Fibroblast of skin of left biceps (primary cell): ENCODE measurements at regions not wholly inside any gene's neighbourhood (a gene's known extent, or its start where the extent isn't known, plus 50 kb on each side); places are given as distances from the start of the nearest gene placed in this dataset.
A peak's percentile ranks its signal among the peaks of the same experiment; 100 is the strongest.

ENCODE experiments used
- DNase-seq, 2 experiments: peaks; one replicate each; pipeline ENCODE4 v3.0.0-alpha.2; 2013; ENCODE audit warnings: low read depth in 2 of 2

DNA sequence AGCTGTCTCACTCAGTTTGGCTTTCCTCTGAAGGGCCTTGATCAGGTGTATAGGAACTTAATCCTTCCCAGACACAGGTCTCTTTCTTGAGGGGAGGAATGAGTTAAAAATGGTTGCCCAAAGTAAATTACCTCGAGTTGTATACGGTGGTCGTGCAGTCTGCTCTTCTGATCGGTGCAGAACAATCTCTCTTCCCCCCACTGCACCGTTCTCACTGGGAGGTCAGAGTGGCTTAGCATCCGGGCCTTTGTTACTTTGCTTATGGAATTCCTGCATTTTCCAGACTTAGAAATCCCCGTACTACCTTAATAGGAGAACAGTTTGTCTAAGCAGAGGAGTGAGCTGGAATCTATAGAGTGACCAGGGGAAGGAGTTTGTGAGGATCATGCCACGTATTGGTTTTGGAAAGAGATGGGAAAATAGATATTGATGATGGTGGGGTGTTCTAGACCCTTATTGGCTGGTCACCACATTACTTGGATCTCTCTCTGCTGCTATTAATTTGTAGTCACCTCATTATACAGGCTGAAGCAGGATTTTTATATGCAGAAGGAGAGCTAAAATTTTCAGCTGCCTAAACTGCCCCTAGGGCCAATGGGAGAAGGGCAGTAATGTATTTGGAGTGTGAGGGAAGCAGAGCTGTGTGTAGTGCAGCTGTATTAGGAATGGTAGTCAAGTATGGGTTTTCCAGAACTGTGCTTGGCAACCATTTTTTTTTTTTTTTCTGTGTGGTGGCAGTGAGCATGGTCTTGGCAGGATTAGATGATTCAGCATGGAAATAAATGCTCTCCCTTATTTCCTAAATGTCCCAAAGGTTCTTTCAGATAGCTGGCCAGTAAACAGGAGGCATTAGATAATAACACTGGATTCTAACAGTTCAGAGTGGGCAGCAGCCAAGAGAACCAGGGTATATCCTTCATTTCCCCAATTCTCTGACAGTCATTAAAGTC is 81.5 kb downstream of the NDUFS5 start:
- no peak for DNase-seq

GRCh38 chr1:39109644-39110043 is 83.5 kb downstream of the NDUFS5 start:
- DNase-seq, result no peak

DNA sequence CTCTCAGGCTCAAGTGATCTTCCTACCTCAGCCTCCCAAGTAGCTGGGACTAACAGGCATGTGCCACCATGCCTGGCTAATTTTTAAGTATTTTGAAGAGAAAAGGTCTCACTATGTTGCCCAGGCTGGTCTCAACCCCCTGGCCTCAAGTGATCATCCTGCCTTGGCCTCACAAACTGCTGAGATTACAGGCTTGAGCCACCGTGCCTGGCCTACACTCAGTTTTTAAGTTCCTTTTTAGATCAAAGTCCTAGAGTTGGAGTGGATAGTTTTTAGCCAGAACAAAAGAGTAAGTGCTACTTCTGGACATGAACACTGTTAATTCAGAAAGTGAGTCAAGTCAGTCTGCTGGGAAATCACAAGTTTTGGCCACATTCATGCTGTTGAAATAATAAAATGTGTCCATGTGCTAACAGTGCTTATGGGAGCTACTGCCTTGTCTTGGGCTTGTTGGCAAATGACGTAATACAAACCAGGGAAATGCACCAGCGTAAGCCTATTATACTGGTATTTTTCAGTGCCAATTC is 84.2 kb downstream of the NDUFS5 start:
- DNase-seq, result peak in 1 of 2 experiments; percentile 56

GRCh38 chr1:39110882-39111281 is 84.7 kb downstream of the NDUFS5 start:
- peak in 1 of 2 experiments; percentile 50 for DNase-seq

- no peak for DNase-seq
These were observed 87.1 kb downstream of the NDUFS5 start for GRCh38 chr1:39113109-39113743.

GRCh38 chr1:39115271-39116110 is 89.0 kb upstream of the MACF1 start:
- no peak for DNase-seq

DNA sequence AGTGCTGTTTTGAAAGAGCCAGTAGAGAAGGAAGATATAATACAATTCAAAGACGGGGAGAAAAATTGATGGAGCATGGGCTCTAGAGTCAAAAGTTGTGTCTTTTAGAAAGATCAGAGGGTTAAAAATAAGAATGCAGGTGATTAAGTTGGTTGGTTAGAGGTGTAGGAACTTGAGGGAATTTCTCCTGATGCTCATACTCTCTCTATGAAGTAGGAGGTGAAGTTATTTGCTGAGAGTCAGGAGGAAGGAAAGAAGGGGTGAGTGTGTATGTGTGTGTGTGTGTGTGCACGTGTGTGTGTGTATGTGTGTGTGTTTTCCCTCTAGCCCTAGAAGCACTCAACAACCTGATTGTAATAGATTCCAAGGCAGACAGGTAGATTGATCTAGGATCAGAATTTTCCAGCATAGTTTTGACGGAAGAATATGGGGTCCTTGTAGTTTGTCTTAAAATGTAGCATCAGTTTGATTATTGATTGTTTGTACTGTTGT is 88.3 kb upstream of the MACF1 start:
- DNase-seq, result no peak

DNA sequence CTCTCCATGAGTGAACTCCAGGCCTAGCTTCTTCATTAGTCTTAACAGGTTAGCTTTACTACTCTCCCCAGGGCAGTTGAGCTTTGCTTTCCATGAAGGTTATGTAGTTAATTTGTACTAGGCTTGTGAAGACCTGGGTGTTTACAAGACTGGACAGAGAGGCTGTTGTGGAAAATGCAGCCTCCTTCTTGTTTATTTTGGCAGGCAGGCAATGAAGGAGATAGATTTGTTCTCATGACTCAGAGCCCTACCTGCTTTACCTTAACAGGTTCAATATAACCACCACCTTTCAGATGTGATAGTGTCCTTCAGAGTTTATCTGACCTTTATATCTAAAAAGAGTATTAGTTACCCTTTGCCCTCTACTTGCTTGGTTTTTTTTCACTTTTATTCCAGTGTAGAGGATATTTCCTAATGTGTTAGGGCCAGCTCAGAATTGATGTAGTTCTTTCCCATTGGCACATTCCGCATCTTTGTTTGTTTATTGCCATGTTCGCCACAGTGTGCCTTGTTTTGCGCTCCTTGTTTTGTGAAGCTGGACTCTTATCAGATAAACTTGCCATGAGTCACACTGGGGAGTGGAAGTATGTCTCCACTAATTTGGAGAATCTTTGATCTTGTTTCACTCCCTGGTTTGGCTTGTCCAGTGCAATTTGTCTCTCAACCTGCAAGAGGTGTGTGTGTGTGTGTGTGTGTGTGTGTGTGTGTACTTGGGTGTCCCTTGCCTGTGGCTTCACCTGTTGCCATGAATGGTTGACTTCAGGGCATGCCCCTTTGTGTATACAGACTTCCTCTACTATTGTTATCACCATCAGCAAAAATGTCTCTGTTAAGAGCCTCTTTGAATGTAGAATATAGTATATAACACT is 87.4 kb upstream of the MACF1 start:
- no peak for DNase-seq

GRCh38 chr1:39117899-39118450 is 86.5 kb upstream of the MACF1 start:
- DNase-seq, result no peak

- no peak for DNase-seq
These were observed 82.4 kb upstream of the MACF1 start for GRCh38 chr1:39122056-39122455.

GRCh38 chr1:39124282-39124681 is 80.2 kb upstream of the MACF1 start:
- DNase-seq, result no peak

DNA sequence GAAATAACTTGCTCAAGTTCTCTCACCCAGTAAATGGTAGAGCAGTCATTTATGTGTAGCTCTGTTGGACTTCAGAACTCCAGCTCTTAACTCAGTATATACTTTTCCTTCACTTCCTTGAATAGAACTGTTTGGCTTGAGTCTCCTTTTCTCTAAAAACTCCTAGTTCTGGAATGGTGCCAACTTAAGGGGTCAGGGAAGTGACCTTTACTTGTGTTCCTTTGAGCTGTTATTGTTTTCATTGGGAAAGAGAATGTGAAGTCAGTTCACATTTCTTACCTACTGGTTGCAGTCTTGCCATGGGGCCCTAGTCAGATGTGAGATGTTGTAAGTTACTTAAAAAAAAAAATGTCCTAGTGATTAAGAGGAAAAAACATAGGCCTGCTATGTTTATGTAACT is 77.0 kb upstream of the MACF1 start:
- no peak for DNase-seq

- no peak for DNase-seq
These were observed 76.4 kb upstream of the MACF1 start for GRCh38 chr1:39128126-39128525.

GRCh38 chr1:39128959-39129358 is 75.5 kb upstream of the MACF1 start:
- DNase-seq, result no peak

- no peak for DNase-seq
These were observed 75.0 kb upstream of the MACF1 start for GRCh38 chr1:39129514-39129913.

- DNase-seq, result no peak
These were observed 74.2 kb upstream of the MACF1 start for GRCh38 chr1:39130325-39130724.

GRCh38 chr1:39131940-39132339 is 72.6 kb upstream of the MACF1 start:
- DNase-seq, result no peak

- no peak for DNase-seq
These were observed 71.8 kb upstream of the MACF1 start for GRCh38 chr1:39132505-39133339.

- no peak for DNase-seq
These were observed 71.2 kb upstream of the MACF1 start for GRCh38 chr1:39133340-39133684.
